Activated CD8-positive, alpha-beta memory T cell treated with anti-CD3 and anti-CD28 coated beads, Interleukin-2, amount 10 ng/mL, durations not matched to agents 7 days and 5 days (primary cell): ENCODE measurements at regions not wholly inside any gene's neighbourhood (a gene's known extent, or its start where the extent isn't known, plus 50 kb on each side); places are given as distances from the start of the nearest gene placed in this dataset.

Experiments used
- ATAC-seq: fragments of 150-1000 bp; cut with Tn5 transposase; one replicate; pipeline ENCODE4 v1.10.0; 2021; ENCODE audit warnings: moderate library complexity
- CTCF ChIA-PET: fragments of 350-600 bp; sonication (Branson Sonifier 250); formaldehyde crosslinking; loops from one replicate; lab custom pipeline; 2021; ENCODE audit warnings: antibody characterized with exemption; lab: Charles Lee
- DNase-seq: peaks from one replicate; pipeline ENCODE4 v3.0.0-alpha.2; 2020
- H3K27ac Mint-ChIP-seq: one replicate; pipeline ENCODE4 v1.8.0; 2021; ENCODE audit warnings: mild to moderate bottlenecking, mixed read lengths
- H3K27me3 Mint-ChIP-seq: one replicate; pipeline ENCODE4 v1.8.0; 2021; ENCODE audit warnings: mixed read lengths
- H3K36me3 Mint-ChIP-seq: one replicate; pipeline ENCODE4 v1.8.0; 2021; ENCODE audit warnings: mild to moderate bottlenecking, mixed read lengths
- H3K4me1 Mint-ChIP-seq: one replicate; pipeline ENCODE4 v1.8.0; 2021; ENCODE audit warnings: mixed read lengths
- H3K4me3 Mint-ChIP-seq: one replicate; pipeline ENCODE4 v1.8.0; 2021; ENCODE audit warnings: mild to moderate bottlenecking, moderate library complexity, mixed read lengths
- H3K9me3 Mint-ChIP-seq: one replicate; pipeline ENCODE4 v1.8.0; 2022; ENCODE audit warnings: low read depth, mixed read lengths

DNA sequence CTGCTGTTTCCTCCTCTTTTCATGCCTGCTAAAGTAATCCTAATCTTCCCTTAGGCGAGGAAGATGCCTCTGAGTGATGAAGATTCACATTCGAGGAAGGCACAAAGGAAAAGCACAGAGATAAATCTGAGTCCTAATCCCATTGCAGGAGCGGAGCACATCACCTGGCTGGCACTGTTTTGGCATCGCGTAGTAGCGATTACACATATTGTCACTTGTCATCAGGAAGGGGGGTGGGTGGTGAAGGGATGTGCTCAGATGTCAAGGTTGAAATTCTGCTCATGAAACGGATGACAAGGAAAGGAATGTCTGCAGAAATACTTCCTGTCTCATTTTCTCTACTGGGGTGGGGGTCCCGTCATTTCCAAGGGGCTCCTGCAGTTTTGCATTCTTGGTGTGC is 363.1 kb upstream of the EEF2KMT start:
- Mint-ChIP-seq H3K9me3 (no peaks in the 10 kb centered on the region), H3K27ac (no peak overlapping the region), H3K4me1 (no peaks in the 10 kb centered on the region), H3K36me3 (no peaks in the 10 kb centered on the region), H3K27me3 (no peaks in the 10 kb centered on the region), H3K4me3 (no peak overlapping the region)
- DNase-seq, result no peak
- CTCF ChIA-PET, result no interaction called here
- ATAC-seq, result no peak

- no peaks in the 10 kb centered on the region for H3K4me1 Mint-ChIP-seq
- no peaks in the 10 kb centered on the region for H3K36me3 Mint-ChIP-seq
- H3K4me3 Mint-ChIP-seq, result no peak overlapping the region
- DNase-seq, result no peak
- H3K27ac Mint-ChIP-seq, result no peak overlapping the region
- no peaks in the 10 kb centered on the region for H3K9me3 Mint-ChIP-seq
- CTCF ChIA-PET, result no interaction called here
- no peak for ATAC-seq
- no peaks in the 10 kb centered on the region for H3K27me3 Mint-ChIP-seq
These were observed 362.3 kb upstream of the EEF2KMT start for GRCh38 chr16:5459863-5460262.

DNA sequence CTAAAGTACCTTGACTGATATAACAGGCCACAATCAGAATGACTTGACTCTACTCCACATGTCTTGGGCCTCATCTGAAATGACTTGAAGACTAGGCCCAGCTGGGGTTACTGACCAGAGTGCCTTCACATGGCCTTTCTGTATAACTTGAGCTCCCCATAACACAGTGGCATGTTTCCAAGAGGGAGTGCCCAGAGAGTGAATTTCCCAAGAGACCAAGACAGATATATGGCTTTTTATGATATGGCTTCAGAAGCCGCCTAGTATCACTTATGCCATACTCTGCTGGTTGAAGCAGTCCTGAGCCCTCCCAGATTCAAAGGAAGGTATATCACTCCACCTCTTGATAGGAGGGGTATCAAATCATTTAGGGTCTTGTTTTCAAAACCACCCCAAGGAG is 357.5 kb upstream of the EEF2KMT start:
- Mint-ChIP-seq H3K36me3 (no peaks in the 10 kb centered on the region), H3K27ac (no peak overlapping the region), H3K27me3 (no peaks in the 10 kb centered on the region), H3K9me3 (no peaks in the 10 kb centered on the region), H3K4me3 (no peak overlapping the region), H3K4me1 (no peaks in the 10 kb centered on the region)
- DNase-seq, result no peak
- CTCF ChIA-PET, result no interaction called here
- no peak for ATAC-seq

- Mint-ChIP-seq H3K36me3 (no peaks in the 10 kb centered on the region), H3K27ac (no peak overlapping the region), H3K4me1 (no peaks in the 10 kb centered on the region), H3K4me3 (no peak overlapping the region), H3K9me3 (no peaks in the 10 kb centered on the region), H3K27me3 (no peaks in the 10 kb centered on the region)
- DNase-seq (no peak), ATAC-seq (no peak)
- CTCF ChIA-PET, result no interaction called here
These were observed 356.8 kb upstream of the EEF2KMT start for GRCh38 chr16:5454349-5454748.

GRCh38 chr16:5451641-5452040 is 354.0 kb upstream of the EEF2KMT start:
- H3K27ac Mint-ChIP-seq, result no peak overlapping the region
- peaks cover 3% of the 10 kb centered on the region for H3K9me3 Mint-ChIP-seq
- CTCF ChIA-PET, result no interaction called here
- no peaks in the 10 kb centered on the region for H3K27me3 Mint-ChIP-seq
- no peak overlapping the region for H3K4me3 Mint-ChIP-seq
- no peak for ATAC-seq
- no peaks in the 10 kb centered on the region for H3K36me3 Mint-ChIP-seq
- no peaks in the 10 kb centered on the region for H3K4me1 Mint-ChIP-seq
- no peak for DNase-seq

GRCh38 chr16:5450409-5451104 is 353.0 kb upstream of the EEF2KMT start:
- Mint-ChIP-seq H3K27me3 (no peaks in the 10 kb centered on the region), H3K4me3 (no peak overlapping the region), H3K27ac (no peak overlapping the region), H3K36me3 (no peaks in the 10 kb centered on the region), H3K4me1 (no peaks in the 10 kb centered on the region), H3K9me3 (peaks cover 3% of the 10 kb centered on the region)
- no peak for DNase-seq
- CTCF ChIA-PET, result no interaction called here
- ATAC-seq, result no peak

GRCh38 chr16:5449901-5450300 is 352.3 kb upstream of the EEF2KMT start:
- Mint-ChIP-seq H3K9me3 (peaks cover 3% of the 10 kb centered on the region), H3K27ac (no peak overlapping the region), H3K4me3 (no peak overlapping the region), H3K27me3 (no peaks in the 10 kb centered on the region), H3K36me3 (no peaks in the 10 kb centered on the region), H3K4me1 (no peaks in the 10 kb centered on the region)
- CTCF ChIA-PET, result no interaction called here
- DNase-seq (no peak), ATAC-seq (no peak)

DNA sequence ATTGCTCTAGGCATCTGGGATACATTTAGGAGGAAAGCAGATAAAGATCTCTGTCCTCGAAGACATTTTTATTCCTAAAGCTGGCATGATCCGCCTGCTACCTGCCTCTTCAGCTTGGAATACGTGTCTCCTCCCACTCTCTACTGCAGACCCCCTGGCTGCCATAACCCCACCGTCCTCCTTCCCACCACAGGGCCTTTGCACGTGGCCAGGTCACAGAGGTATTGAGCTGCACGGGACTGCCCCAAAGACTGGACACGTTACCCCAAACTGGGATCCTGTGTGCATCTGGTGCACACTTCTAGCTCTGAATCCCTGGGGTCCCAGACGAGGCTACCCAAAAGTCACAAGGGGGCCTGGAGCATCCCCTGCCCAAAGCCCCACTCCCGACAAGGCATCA is 351.2 kb upstream of the EEF2KMT start:
- H3K27me3 Mint-ChIP-seq, result no peaks in the 10 kb centered on the region
- H3K36me3 Mint-ChIP-seq, result no peaks in the 10 kb centered on the region
- DNase-seq (no peak), ATAC-seq (no peak)
- no peak overlapping the region for H3K27ac Mint-ChIP-seq
- no peak overlapping the region for H3K4me3 Mint-ChIP-seq
- H3K9me3 Mint-ChIP-seq, result peaks cover 3% of the 10 kb centered on the region
- CTCF ChIA-PET, result interaction anchor here (0.6 kb wide), 1 partner anchor 372 kb away, joined by 3 read pairs; no protein-coding TSS in a partner anchor
- H3K4me1 Mint-ChIP-seq, result no peaks in the 10 kb centered on the region

DNA sequence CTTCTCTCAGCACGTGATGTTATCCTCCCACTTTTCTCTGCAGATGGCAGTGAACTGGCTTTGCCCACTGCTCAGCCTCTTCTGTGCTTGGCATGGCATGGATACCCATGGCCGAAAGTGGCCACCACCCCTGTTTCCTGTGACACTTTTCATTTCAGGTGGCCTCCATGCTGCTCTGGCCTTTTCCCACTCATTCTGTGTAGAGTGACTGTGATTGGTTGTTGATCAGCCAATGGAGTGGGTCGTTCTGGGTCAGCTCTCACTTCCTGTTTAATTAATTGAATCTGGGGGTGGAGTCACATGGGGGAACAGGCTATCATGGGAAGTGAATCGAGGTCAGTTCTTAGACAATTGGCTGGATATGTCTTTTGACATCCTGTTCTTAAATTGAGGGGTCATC is 350.1 kb upstream of the EEF2KMT start:
- DNase-seq (no peak), ATAC-seq (no peak)
- Mint-ChIP-seq H3K9me3 (peaks cover 3% of the 10 kb centered on the region), H3K4me1 (no peaks in the 10 kb centered on the region), H3K27ac (no peak overlapping the region), H3K36me3 (no peaks in the 10 kb centered on the region), H3K27me3 (no peaks in the 10 kb centered on the region), H3K4me3 (no peak overlapping the region)
- CTCF ChIA-PET, result no interaction called here

GRCh38 chr16:5446623-5447240 is 349.1 kb upstream of the EEF2KMT start:
- Mint-ChIP-seq H3K9me3 (peaks cover 3% of the 10 kb centered on the region), H3K27me3 (no peaks in the 10 kb centered on the region), H3K27ac (no peak overlapping the region), H3K36me3 (no peaks in the 10 kb centered on the region), H3K4me1 (no peaks in the 10 kb centered on the region), H3K4me3 (no peak overlapping the region)
- DNase-seq (no peak), ATAC-seq (no peak)
- CTCF ChIA-PET, result no interaction called here

GRCh38 chr16:5444189-5444588 is 346.6 kb upstream of the EEF2KMT start:
- DNase-seq (no peak), ATAC-seq (no peak)
- no peaks in the 10 kb centered on the region for H3K36me3 Mint-ChIP-seq
- peaks cover 9% of the 10 kb centered on the region for H3K9me3 Mint-ChIP-seq
- H3K4me3 Mint-ChIP-seq, result no peak overlapping the region
- no peaks in the 10 kb centered on the region for H3K4me1 Mint-ChIP-seq
- no peaks in the 10 kb centered on the region for H3K27me3 Mint-ChIP-seq
- H3K27ac Mint-ChIP-seq, result no peak overlapping the region
- CTCF ChIA-PET, result no interaction called here

- no peaks in the 10 kb centered on the region for H3K4me1 Mint-ChIP-seq
- CTCF ChIA-PET, result no interaction called here
- DNase-seq (no peak), ATAC-seq (no peak)
- H3K27ac Mint-ChIP-seq, result no peak overlapping the region
- no peaks in the 10 kb centered on the region for H3K36me3 Mint-ChIP-seq
- no peak overlapping the region for H3K4me3 Mint-ChIP-seq
- peaks cover 12% of the 10 kb centered on the region for H3K9me3 Mint-ChIP-seq
- no peaks in the 10 kb centered on the region for H3K27me3 Mint-ChIP-seq
These were observed 345.4 kb upstream of the EEF2KMT start for GRCh38 chr16:5442986-5443385.

GRCh38 chr16:5442054-5442453 is 344.5 kb upstream of the EEF2KMT start:
- CTCF ChIA-PET, result no interaction called here
- no peaks in the 10 kb centered on the region for H3K36me3 Mint-ChIP-seq
- H3K27me3 Mint-ChIP-seq, result no peaks in the 10 kb centered on the region
- H3K4me1 Mint-ChIP-seq, result no peaks in the 10 kb centered on the region
- no peak overlapping the region for H3K4me3 Mint-ChIP-seq
- no peak overlapping the region for H3K27ac Mint-ChIP-seq
- DNase-seq (no peak), ATAC-seq (no peak)
- H3K9me3 Mint-ChIP-seq, result peaks cover 9% of the 10 kb centered on the region

DNA sequence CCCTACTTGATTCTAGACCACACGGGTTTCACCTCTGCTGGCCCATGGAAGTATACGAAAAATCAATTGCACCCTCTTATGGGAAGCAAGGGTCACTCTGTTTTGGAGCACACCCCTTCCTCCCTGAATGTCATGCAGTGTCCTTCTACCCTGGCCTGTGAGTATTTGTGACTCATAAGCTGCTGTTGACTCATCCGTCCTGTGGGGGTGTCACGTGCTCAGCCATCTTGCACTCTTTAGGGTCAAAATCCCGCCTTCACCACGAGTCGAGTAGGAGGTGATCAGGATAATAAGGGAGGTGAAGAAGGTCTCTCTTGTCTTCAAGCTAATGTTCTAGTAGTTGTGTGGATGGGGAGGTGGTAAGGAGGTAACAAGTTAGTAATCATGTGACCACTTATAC is 341.0 kb upstream of the EEF2KMT start:
- peaks cover 9% of the 10 kb centered on the region for H3K9me3 Mint-ChIP-seq
- no peaks in the 10 kb centered on the region for H3K36me3 Mint-ChIP-seq
- CTCF ChIA-PET, result no interaction called here
- H3K27ac Mint-ChIP-seq, result no peak overlapping the region
- H3K27me3 Mint-ChIP-seq, result no peaks in the 10 kb centered on the region
- DNase-seq (no peak), ATAC-seq (no peak)
- H3K4me3 Mint-ChIP-seq, result no peak overlapping the region
- no peaks in the 10 kb centered on the region for H3K4me1 Mint-ChIP-seq
